ENCODE measurements at regions not wholly inside any gene's neighbourhood (a gene's known extent, or its start where the extent isn't known, plus 50 kb on each side); places are given as distances from the start of the nearest gene placed in this dataset.

DNA sequence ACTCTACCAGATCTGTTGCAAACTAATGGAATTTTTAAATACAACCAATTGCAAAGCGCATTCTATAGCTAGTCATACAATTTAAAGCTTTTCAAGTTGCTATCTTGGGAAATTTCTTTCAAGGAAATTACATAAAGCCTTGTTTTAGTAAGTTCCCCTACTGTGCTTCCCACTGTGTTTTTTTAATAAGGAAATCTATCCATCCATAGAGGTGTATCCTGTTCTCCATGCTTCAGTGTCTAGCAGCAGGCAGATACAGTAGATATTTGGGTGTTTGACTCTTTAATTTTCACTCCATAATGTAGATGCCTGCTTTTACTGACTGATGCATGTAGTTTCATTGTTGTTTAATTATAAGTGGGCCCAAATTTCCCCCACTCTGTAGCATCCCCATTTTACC lies 171.6 kb upstream of the POU3F4 start (continued):
- TF ChIP-seq POLR2AphosphoS5 (IDR thresholded peaks at IDR 0.05; ENCODE audit: low read depth, low read length) (no peak), SRF (IDR thresholded peaks at IDR 0.05; ENCODE audit: low read depth) (no peak), EGR1 (IDR thresholded peaks at IDR 0.05; ENCODE audit: low read depth) (no peak), SIN3A (IDR thresholded peaks at IDR 0.05; ENCODE audit: low read depth) (no peak)

DNA sequence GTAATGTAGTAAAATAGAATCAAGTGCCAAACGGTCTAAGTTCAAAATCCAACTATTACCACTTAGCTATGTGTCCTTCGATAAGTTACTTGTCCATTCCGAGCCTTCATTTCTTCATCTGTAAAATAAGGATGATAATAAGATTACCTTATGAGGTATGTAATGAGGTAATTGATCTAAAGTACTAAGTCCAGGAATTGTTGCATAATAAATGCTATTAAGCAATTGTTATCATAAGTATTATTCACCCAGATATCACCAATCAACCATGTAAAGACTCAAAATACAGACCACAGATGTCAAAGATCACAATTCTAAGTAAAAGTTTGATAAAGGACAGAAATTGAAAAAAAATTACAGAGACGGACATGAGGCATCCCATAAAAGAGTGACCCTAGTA lies 168.4 kb upstream of the POU3F4 start:
- CTCF ChIA-PET: no interaction called here

More for the DNA sequence above, 168.4 kb upstream of the POU3F4 start:
- ChIA-PET RAD21 (ENCODE audit: low non-redundant PET in 1 of 2, low total read pairs in 2 of 2, uncharacterized antibody in 2 of 2, unreplicated experiment in 2 of 2) (no interaction called here), POLR2A (no interaction called here)
- no peak for ATAC-seq
- no peak overlapping the region for H3K27ac ChIP-seq (ENCODE audit: low read depth, low read length)
- H3K4me1 ChIP-seq (ENCODE audit: control insufficient read depth in 1 of 2, insufficient read depth in 2 of 2, low read length in 2 of 2): no peaks in the 10 kb centered on the region
- TF ChIP-seq FOSL1 (IDR thresholded peaks at IDR 0.05; ENCODE audit: low read depth) (no peak), ZNF274 (IDR thresholded peaks at IDR 0.05; ENCODE audit: low read depth, low read length) (no peak), JUND (IDR thresholded peaks at IDR 0.05) (no peak), CBX3 (IDR thresholded peaks at IDR 0.05; ENCODE audit: low read depth) (no peak), POLR2AphosphoS5 (IDR thresholded peaks at IDR 0.05; ENCODE audit: low read depth, low read length) (no peak), POLR2A (IDR thresholded peaks at IDR 0.05; ENCODE audit: borderline replicate concordance, extremely low read depth, insufficient read depth, insufficient read length) (no peak), SIN3A (IDR thresholded peaks at IDR 0.05; ENCODE audit: low read depth) (no peak), ATF3 (IDR thresholded peaks at IDR 0.05) (no peak), SRF (IDR thresholded peaks at IDR 0.05; ENCODE audit: low read depth) (no peak), YY1 (IDR thresholded peaks at IDR 0.05; ENCODE audit: extremely low read depth, insufficient replicate concordance, low read depth, low read length) (no peak), RAD21 (IDR thresholded peaks at IDR 0.05; ENCODE audit: low read depth) (no peak), MAX (IDR thresholded peaks at IDR 0.05) (no peak), ELF1 (IDR thresholded peaks at IDR 0.05; ENCODE audit: borderline replicate concordance, low read depth) (no peak)
- TF ChIP-seq, protein P1, sequence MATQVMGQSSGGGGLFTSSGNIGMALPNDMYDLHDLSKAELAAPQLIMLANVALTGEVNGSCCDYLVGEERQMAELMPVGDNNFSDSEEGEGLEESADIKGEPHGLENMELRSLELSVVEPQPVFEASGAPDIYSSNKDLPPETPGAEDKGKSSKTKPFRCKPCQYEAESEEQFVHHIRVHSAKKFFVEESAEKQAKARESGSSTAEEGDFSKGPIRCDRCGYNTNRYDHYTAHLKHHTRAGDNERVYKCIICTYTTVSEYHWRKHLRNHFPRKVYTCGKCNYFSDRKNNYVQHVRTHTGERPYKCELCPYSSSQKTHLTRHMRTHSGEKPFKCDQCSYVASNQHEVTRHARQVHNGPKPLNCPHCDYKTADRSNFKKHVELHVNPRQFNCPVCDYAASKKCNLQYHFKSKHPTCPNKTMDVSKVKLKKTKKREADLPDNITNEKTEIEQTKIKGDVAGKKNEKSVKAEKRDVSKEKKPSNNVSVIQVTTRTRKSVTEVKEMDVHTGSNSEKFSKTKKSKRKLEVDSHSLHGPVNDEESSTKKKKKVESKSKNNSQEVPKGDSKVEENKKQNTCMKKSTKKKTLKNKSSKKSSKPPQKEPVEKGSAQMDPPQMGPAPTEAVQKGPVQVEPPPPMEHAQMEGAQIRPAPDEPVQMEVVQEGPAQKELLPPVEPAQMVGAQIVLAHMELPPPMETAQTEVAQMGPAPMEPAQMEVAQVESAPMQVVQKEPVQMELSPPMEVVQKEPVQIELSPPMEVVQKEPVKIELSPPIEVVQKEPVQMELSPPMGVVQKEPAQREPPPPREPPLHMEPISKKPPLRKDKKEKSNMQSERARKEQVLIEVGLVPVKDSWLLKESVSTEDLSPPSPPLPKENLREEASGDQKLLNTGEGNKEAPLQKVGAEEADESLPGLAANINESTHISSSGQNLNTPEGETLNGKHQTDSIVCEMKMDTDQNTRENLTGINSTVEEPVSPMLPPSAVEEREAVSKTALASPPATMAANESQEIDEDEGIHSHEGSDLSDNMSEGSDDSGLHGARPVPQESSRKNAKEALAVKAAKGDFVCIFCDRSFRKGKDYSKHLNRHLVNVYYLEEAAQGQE (IDR thresholded peaks at IDR 0.05; ENCODE audit: low read depth): no peak
- no TSS peak for BruUV-seq (replicated peaks)
- H2AFZ ChIP-seq (ENCODE audit: low read depth, low read length, poor library complexity, severe bottlenecking): no peak overlapping the region
- H3K9ac ChIP-seq (ENCODE audit: low read length): no peak overlapping the region
- no peaks in the 10 kb centered on the region for H4K20me1 ChIP-seq (ENCODE audit: insufficient read depth)
- intact Hi-C loops (cut with micrococcal nuclease): no loop called here
- H3K4me3 ChIP-seq (replicated peaks in 1 of 2; ENCODE audit: low read depth in 1 of 2, low read length in 2 of 2): no peak overlapping the region
- no peak for DNase-seq (ENCODE audit: low read depth, low spot score)
- H3K79me2 ChIP-seq (ENCODE audit: insufficient read depth, low read length): no peaks in the 10 kb centered on the region
- H3K9me3 ChIP-seq (ENCODE audit: control insufficient read depth in 1 of 2, insufficient read depth in 1 of 2, low read depth in 1 of 2, low read length in 2 of 2): no peaks in the 10 kb centered on the region
- no peak overlapping the region for H3K4me2 ChIP-seq (ENCODE audit: low read length)
- no peaks in the 10 kb centered on the region for H3K9me2 ChIP-seq (ENCODE audit: insufficient read depth)
- no peaks in the 10 kb centered on the region for H3K36me3 ChIP-seq (ENCODE audit: control insufficient read depth in 1 of 2, insufficient read depth in 2 of 2, low read length in 2 of 2)
- H3K27me3 ChIP-seq (ENCODE audit: insufficient read depth, low read length): no peaks in the 10 kb centered on the region
